Activated T-cell treated with anti-CD3 and anti-CD28 coated beads, Interleukin-2, amount 50 U/mL, for 1 hour (primary cell): ENCODE measurements at regions not wholly inside any gene's neighbourhood (a gene's known extent, or its start where the extent isn't known, plus 50 kb on each side); places are given as distances from the start of the nearest gene placed in this dataset.

ENCODE experiments used
- DNase-seq: peaks from one replicate; pipeline ENCODE4 v3.0.0-alpha.2; 2020

DNA sequence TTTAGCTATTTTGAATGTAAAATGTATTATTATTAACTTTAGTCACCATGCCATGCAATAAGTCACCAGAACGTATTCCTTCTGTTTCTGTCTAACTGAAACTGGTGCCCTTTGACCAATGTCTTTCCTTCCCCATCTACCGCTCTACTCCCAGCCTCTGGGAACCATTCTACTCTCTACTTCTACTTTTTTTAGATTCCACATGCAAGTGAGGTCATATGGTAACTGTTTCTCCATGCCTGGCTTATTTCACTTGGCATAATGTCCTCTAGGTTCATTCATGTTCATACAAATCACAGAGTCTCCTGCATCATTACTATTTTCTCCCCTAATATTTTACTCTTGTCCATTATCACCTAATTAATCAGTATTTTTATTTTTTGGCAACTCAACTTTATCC lies 160.1 kb downstream of the TMX1 start:
- no peak for DNase-seq

DNA sequence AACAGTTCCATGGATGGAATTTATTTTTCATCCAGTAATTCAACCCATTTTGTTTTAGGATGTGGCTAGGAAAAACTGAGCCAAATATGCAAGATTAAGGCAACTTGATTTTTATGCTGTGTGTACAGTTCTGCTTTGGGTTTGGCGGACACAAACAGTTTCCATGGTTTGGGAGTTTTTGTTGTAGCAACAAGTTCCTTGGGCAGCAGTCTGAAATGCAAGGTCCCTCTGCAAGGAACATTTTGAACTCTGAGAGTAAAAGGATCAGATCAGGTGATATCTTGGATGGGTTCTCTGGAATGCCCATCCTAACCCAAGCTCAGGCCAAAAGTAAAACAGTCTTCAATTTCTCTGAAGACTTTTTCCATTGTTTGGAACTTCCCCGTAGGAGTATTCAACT lies 161.2 kb downstream of the TMX1 start:
- no peak for DNase-seq

DNA sequence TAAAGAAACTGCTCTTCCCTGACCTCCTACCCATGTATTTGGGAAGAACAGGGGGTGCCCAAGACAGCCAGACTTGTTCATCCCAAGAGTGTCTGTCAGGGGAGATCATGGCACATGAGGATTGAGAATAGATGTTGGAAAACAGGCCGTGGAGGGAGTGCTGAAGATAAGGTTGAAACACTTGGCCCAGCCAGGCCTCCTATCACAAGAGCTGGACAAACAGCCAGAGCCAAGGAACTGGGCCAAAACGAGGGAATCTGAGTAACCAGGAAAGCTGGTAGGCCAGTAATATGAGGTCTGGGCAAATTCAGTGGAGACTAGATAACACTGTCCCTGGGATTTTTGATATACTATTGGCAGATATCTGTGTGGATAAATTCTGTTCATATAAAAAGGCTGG lies 161.7 kb downstream of the TMX1 start:
- no peak for DNase-seq

DNA sequence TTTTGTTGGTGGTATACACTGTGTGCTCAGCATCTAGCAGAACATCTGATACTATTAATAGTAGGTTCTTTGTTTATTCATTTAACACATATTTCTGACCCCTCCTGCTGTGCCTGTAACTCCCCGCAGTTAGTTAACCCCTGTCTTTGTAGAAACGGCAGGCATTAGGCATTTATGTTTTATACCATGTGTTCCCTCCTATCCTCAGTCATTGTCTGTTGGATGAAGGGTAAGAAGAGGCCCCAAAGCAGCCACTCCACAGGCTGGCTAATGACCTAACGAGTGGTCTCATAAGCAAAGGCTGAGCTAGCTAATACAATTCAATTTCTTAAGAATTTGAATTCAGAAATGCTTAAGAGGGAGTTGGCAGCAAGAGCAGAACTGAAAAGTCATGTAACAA lies 170.8 kb downstream of the TMX1 start:
- no peak for DNase-seq

DNA sequence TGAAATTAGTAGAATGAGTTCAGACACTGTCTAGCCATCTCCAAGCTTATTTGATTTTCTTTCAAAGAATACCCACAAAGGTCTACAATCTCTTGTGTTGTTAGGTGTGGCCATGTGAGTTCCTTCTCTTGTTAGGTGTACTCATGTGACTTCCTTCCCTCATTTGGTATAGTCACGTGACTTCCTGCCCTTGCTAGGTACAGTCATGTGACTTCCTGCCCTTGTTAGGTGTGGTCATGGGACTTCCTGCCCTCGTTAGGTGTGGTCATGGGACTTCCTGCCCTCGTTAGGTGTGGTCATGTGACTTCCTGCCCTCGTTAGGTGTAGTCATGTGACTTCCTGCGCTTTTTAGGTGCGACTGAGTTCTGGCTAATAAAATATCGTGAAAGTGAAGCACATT lies 179.6 kb downstream of the TMX1 start:
- peak; percentile 23 for DNase-seq

DNA sequence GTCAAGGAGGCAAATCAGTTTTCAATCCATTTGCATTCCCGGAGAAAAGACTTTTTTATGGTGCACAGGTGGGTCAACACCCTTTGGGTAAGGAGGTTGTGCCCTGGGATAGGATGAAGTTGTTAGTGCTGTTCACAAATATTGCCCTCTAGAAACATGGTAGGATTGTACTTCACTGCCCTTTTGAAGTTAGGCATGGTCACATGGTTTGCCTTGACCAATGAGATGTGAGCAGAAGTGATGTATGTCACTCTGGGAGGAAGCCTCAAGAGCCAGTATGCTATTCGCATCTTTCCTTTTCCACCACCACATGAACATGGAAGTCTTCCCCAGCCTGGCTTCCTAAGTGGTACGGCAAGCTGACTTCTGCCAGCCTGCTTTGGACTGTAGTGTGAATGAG lies 182.7 kb downstream of the TMX1 start:
- no peak for DNase-seq

DNA sequence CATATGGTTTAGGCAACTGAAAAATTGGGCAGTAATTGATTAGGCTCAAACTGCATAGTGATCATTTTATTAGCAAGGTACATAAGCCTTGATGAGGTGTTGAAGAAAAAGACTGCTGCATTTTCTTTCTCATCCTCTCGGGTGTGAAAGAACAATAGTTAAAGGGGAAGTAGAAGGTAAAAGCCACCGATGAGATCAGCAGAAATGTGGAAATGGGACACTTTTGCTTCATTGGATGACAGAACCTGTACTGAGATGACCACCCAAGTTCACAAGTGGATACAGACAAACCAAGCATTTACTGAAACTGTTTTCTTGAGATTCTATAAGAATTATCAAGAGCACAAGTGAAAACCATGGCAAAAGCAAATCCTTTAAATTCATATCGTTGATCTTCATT lies 184.0 kb downstream of the TMX1 start:
- DNase-seq: no peak

DNA sequence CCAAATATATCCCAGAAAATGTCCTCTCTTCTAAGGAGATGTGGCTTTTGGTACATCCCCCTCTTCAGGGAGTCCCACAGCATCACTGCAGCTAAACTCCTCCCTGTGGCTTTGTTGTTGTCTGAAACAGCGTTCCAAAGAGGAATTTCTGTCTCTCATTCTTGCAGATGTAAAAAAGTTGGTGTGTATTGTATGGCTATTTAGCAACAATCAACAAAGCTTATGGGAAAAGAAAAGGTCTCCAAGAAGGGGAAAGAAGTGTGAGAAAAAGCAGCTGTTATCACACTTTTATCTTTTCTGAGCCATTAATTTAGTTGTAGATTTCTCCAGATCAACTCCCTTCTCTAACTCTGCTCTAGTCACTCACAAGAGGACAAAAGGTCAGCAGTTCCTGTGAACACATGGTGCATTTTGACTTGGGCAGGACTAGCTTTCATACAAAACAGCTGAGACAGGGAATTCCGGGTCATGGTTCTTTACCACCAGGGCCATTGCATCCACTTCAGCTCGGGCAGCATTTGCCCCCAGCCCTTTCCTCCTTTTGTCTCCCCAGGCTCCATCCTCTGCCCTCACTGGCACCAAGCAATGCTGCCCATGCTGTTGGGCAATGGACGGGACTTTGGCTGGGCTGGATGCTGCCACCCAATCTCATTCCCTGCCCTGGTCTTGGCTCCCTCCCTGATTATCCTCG lies 184.7 kb downstream of the TMX1 start:
- DNase-seq: no peak

DNA sequence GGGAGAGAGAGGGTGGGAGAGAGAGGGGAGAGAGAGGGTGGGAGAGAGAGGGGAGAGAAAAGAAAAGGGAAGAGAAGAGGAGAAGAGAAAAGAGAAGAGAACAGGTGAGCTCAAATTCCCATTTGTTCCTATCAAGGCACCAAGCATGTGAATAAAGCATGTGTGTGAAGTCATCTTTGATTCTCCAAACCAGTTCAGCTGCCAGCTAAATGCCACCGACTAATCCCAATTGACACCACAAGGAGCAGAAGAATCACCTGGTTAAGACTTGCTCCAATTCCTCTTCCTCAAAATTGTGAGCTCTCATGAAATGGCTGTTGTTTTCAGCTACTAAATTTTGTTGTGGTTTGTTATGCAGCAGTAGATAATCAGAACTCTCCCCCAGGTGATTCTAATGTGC lies 188.9 kb downstream of the TMX1 start:
- DNase-seq: no peak

DNA sequence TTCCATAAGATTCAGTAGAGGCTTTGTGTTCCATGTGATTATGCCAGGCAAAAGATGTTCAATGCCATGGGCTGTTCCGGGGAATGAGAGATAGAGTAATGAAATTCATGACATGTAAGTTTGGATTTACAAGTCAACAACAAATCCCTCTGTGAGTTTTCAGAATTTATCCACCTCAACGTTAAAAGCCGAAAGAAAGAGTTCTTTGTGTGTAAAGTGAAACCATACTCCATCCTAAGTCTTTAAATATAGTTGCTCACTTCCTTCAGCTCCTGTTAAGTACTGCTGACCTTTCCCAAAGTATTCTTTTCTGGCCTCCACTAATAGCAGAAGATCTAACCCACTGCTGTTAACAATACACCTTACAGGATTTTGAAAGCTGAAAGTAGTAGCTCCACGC lies 190.0 kb downstream of the TMX1 start:
- DNase-seq: no peak

DNA sequence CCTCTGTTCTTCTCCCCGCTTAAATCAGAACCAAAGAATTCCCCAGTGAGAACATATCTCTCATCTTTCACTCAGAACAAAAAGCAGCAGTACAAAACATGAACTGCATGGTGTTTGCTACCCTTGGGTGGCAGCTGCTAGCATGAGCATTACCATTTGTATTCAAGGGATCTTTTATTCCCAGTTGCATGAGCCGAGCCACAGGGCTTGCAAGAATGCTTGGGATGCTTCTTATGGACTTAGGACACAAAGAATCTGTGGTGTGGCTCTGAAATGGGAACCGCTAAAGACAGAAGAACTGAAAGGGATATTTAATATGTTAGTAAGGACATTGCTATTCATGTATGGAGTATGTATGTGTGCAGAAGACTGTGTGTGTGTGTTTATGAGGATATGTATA lies 190.6 kb downstream of the TMX1 start:
- no peak for DNase-seq

DNA sequence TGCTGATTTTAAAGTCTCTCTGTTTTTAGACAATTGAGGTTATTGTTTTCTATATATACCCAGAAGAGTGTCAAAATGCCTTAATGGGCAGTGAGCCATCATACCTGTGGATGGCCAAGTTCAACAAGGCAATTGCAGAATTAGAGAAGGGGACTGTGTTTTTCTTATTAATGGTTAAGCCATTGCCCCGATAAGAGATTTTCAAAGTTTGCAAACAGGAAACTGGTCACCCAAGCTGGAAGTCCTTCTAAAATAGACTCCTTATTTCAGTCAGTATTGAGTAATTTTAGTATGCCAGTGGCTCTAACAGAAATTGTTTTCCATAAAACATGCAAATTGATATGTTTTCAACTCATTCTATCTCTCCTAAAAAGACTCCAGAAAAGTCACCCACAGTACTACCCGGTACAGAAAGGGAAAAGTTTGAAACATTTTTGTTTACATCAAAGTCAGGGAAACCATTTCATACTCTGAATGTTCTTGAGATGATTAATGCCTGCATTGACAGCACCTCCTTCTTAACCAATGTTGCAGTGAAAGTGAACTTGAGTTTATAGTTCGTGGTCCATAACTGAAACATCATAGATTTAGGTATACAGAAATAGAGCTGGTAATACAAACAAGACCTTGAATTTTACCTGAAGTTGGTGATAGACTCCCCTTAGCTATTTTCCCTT lies 191.1 kb downstream of the TMX1 start:
- DNase-seq: no peak

DNA sequence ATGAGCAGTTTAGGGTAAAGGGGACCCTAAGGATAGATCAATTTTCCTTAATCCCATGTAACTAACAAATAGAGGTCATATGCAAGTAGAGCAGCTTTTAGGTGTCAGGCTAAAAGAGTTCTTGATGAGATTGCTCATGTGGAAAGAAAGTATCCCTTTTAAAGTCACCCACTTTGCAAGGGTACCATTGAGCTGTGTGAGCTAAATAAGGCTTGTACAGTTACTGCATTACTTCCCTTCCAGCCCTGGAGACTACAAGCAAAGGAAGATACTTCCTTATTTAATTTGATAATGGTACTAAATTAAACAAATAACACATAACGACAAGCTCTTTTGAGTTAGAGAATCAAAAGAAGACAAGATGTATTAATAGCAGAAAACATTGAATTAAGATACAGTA lies 191.7 kb downstream of the TMX1 start:
- no peak for DNase-seq

DNA sequence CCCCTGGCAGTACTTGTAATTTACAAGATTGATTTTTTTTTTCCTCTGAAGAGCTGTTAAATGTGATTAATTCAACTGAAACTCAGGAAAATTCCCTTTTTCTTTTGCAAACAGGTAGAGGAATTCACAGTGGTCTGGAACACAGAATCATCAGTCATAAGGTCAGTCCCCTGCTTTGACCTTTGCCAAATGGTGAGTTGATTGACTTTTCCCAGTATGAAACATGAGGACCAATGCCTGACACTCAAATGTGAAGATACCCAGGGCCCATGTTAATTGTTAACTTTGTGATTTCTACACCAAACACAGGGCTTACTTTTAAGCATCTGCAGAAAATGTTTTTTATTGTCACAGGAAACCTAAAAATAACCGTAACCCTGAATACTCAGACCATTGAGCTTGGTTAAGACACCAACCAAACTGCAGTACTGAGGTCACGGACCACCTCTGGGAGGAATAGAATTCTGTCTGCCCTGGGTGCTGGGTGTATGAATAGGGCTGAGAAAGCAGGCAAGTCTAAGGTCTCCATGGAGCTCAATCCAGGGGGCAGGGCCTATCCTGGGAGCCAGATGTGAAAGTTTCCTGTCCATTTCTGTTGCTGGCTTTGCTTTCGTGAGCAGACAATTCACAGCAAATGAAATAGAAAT lies 192.4 kb downstream of the TMX1 start:
- DNase-seq: no peak

DNA sequence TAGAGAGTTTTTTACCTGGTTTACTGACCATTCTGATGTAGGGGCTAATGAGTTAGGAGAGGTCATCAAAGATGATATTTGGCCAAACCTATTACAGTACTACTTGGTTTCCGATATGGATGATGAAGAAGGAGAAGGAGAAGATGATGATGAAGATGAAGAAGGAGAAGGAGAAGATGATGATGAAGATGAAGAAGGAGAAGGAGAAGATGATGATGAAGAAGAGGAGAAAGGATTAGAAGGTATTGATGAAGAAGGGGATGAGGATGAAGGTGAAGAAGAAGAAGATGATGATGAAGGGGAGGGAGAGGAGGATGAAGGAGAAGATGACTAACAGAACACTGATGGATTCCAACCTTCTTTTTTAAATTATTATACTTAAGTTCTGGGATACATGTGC lies 196.6 kb downstream of the TMX1 start:
- no peak for DNase-seq

DNA sequence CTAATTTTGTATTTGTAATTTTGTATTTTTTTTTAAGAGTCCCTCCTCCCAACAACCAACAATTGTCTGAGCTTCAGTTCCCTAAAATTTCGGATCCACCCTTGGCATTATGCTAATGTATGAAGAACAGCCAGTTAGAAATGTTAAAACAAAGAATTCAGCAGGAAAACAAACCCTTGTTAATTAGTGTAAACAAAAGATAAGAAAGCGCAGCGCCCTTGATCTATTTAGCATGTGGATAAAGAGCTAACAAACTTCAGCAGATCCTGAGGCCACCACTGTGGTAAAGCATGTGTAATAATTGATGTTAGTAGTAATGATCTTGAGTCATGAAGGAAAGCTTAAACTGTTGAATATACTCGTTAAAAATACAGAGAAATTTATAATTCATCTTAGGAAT lies 199.8 kb downstream of the TMX1 start:
- no peak for DNase-seq

DNA sequence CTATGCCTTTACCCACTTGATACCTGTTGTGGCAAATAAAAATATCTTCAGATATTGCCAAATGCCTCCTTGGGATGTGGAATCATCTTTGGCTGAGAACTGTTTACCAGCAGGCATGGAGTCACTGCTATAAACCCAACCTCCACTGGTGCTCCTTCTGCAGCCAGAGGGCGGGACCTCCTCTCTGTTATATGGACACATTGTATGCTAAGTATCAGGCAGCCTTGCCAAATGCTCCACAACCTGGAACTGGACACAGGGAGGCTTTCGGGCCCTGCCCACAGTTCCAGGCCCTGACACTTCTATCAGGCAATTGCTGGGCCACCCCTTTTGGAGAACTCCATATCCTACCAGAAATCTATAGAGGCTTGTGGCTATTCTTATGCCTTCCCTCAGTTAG lies 201.0 kb downstream of the TMX1 start:
- no peak for DNase-seq

DNA sequence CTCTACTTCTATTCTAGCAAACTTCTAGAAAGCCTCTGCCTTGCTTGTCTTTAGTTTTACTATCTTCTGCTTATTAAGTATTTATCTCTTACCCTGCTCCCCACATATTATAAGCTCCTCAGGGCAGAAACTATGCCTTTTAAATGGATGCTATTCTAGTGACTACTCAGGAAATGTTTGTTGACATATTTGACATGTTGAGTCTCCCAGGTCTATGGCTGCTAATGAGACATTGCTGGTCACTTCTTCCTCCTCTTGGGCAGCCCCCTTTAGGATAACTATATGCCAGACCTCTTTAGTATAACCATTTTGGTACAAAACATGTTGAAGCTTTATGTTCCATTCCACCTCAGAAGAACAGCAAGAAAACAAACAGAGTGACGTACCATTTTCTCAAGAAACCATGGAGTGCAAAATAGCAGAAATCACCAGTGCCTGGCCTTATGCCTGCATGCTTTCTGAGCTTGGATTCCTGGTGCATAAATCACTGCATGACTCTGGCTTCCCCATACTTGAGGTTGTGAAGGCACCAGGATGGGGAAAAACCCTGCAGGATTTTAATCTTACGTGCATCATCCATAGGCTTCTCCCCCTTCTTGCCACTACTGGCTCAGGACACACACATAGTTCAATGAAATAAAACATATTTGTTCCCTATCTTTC lies 202.6 kb downstream of the TMX1 start:
- DNase-seq: no peak

DNA sequence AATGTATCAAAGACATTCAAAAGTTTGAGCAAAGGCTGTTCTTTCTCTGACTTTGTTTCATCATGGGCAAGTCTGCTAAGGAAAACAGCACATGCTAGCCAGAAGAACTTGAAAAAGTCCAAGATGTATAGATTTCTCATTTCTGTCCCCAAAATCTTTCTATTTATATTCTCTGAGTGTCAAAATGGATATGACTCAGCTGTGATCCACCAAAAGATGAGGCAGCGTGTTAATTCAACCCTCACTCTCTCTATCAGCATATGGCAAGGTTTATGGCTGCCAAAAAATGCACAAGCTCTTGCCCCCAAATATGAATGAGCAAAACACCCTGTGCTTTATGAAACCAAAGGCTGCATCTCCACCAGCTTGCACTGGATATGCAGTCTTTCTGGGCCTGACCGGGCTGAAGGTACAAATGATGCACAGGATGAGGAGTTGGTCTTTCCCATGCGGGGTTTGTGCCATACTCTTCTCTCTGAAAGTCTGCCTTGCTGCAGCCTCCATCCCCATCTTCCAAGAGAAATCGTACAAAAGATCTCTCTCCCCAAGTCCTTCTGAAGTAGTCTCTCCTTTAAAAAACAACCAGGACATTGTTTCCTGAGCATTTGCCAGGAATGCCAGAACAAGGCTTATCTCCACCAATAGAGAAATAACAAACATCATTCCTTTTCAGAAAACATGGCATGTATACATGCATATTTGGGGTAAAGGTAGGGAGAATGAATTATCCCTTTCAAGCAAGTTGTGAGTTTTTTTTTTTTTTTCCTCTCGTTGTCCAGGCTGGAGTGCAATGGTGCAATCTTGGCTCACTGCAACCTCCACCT lies 203.4 kb downstream of the TMX1 start:
- no peak for DNase-seq

DNA sequence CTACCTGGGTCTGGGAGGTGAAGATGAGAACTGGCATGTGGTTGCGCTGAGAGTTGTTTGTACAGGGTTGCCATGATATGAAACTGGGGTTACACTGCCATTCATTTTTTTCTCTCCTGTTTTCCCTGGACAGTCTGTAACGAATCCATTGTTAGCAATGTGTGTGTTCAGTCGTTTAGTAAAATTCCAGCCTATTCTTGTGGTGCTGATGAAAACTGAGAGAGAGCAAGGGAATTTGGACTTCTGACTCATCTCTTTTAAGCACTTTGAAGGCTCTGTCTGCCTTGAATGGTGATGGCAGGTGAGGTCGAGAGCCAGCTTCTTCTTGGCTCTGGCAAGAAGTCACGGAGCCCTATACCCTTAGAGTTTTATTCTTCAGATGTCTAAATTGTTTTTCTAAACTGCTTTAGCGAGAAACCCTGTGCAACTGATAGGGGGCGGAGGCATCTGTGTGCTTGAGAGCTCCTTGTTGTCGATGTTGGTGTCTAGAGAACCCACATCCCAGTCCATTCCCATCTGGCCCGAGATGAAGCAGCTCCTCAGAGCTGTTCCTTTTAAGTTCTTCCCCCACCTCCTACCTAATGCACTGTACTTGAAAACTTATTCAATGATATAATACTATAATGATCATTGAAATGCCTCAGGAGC lies 204.4 kb downstream of the TMX1 start:
- no peak for DNase-seq

DNA sequence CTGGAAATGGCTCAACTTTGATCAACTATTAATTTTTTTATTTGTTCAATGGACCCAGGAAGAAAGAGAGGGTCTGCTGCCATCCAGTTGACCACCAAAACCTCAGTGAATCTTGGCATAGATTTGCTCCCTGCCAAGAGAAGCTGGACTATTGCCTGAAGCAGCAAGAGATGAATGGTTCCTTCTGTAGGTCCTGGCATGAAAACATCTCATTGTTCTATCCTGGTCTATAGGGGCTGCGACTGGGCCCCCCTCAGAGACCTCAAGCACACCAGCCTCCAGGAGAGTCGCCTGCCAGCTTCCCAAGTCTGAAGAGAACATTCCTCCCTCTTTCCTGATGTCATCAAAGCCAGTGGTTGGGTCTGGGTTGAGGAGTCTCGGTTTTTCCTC lies 204.9 kb downstream of the TMX1 start:
- DNase-seq: no peak

DNA sequence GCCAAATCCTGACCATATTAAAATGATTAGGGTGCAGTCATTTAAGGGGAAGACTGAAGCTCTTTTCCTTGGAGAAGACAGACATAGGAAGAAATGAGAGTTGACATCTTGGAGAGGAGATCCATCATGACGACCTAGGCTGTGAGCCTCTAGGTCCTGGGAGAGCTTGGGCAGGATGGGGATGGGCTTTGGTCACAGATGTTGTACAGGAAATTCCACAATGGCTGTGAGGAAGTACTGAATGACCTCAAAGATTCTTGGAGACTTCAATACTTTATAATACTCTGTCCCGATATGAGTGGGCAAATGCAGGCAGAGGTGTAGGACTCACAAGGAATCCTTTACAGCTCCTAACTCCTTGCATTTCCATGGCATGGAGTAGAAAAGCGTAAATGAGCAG lies 204.9 kb upstream of the FRMD6 start:
- no peak for DNase-seq

DNA sequence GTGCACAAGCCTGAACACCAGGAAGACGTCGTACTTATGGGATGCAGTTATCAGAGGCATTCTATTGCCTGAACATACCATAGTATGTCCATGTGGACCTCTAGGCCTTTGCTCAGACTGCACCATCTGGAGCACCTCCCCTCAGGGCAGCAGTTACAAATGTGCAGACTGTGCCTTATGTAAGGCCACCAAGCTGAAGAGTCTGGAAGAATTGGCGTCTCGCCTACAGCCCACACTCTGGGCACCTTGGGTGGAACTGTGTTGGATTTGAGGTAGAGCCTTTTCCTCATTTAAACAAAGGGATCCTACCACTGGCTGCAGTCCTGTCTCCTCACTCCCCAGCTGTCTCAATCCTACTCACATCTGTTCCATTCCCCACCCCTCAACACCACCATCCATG lies 204.3 kb upstream of the FRMD6 start:
- DNase-seq: no peak
